ENCODE measurements at regions not wholly inside any gene's neighbourhood (a gene's known extent, or its start where the extent isn't known, plus 50 kb on each side); places are given as distances from the start of the nearest gene placed in this dataset.

- POLR2A ChIA-PET: no interaction called here
- RAD21 ChIA-PET (ENCODE audit: unreplicated experiment): no interaction called here
- 45% methylated on average over 2 of the region's 2 CpGs for WGBS (ENCODE audit: insufficient coverage, insufficient replicate concordance, low lambda C conversion rate, missing lambda C conversion rate)
- Histone ChIP-seq H3K4me2 (ENCODE audit: control insufficient read depth, insufficient read depth) (no peak overlapping the region), H3K79me2 (ENCODE audit: control insufficient read depth, insufficient read depth, low read length) (no peaks in the 10 kb centered on the region), H2AFZ (ENCODE audit: control insufficient read depth, low read depth, low read length) (no peak overlapping the region), H4K20me1 (ENCODE audit: control insufficient read depth, insufficient read depth) (no peaks in the 10 kb centered on the region), H3K27ac (ENCODE audit: control insufficient read depth, insufficient read depth) (no peak overlapping the region), H3K36me3 (ENCODE audit: control insufficient read depth in 2 of 2, insufficient read depth in 2 of 2, low read length in 1 of 2) (no peaks in the 10 kb centered on the region), H3K4me3 (no peak overlapping the region), H3K4me1 (ENCODE audit: control insufficient read depth, insufficient read depth, low read length) (no peaks in the 10 kb centered on the region), H3K9me3 (replicated peaks; ENCODE audit: control insufficient read depth, insufficient read depth, low read length) (no peaks in the 10 kb centered on the region), H3K27me3 (replicated peaks in 1 of 2; ENCODE audit: control insufficient read depth in 2 of 2, insufficient read depth in 2 of 2, low read length in 1 of 2) (no peaks in the 10 kb centered on the region), H3K9ac (ENCODE audit: control insufficient read depth, insufficient read depth, low read length) (no peak overlapping the region)
- DNase-seq (ENCODE audit: low read depth, low spot score) (no peak), ATAC-seq (no peak), FAIRE-seq (no peak)
- TF ChIP-seq SIN3A (IDR thresholded peaks at IDR 0.05; ENCODE audit: low read depth, low read length) (no peak), ATF2 (IDR thresholded peaks at IDR 0.05; ENCODE audit: low read length) (no peak), SKIL (IDR thresholded peaks at IDR 0.05; ENCODE audit: low read depth, poor library complexity, severe bottlenecking) (no peak), NFXL1 (IDR thresholded peaks at IDR 0.05; ENCODE audit: borderline replicate concordance) (no peak), HCFC1 (IDR thresholded peaks at IDR 0.05; ENCODE audit: low read length) (no peak), CBX5 (IDR thresholded peaks at IDR 0.05; ENCODE audit: low read depth) (no peak), CHD4 (IDR thresholded peaks at IDR 0.05) (no peak), NBN (IDR thresholded peaks at IDR 0.05) (no peak), ATF7 (IDR thresholded peaks at IDR 0.05; ENCODE audit: low read depth) (no peak), IRF4 (IDR thresholded peaks at IDR 0.05; ENCODE audit: low read depth, low read length) (no peak)
- intact Hi-C loops (cut with micrococcal nuclease; ENCODE audit: unreplicated experiment) (no loop called here), in situ Hi-C loops (cut with MboI) (no loop called here)
- SMC1A ChIA-PET (ENCODE audit: uncharacterized antibody, unreplicated experiment): interaction anchor here (1.1 kb wide), 1 partner anchor 11 kb away, joined by 3 read pairs; no protein-coding TSS in a partner anchor
- CTCF ChIA-PET: no interaction called here
- BruUV-seq (replicated peaks): no TSS peak
These were observed 1510.3 kb upstream of the PCDH10 start for GRCh38 chr4:131638781-131639180.

Data from GM12878 (cell line).